NCI-H1105 (cell line): ENCODE measurements at regions not wholly inside any gene's neighbourhood (a gene's known extent, or its start where the extent isn't known, plus 50 kb on each side); places are given as distances from the start of the nearest gene placed in this dataset.

Experiments used
- DNase-seq: peaks from one replicate; lab custom pipeline; 2025; lab: John Stamatoyannopoulos, UW

GRCh38 chr13:29955137-29955650, 104.8 kb upstream of the UBL3 start:
- no peak for DNase-seq

GRCh38 chr13:29954082-29955028, 103.9 kb upstream of the UBL3 start:
- no peak for DNase-seq

- no peak for DNase-seq
Measured at GRCh38 chr13:29953542-29953941, 103.1 kb upstream of the UBL3 start.

GRCh38 chr13:29952245-29952644, 101.8 kb upstream of the UBL3 start:
- no peak for DNase-seq

- no peak for DNase-seq
Measured at GRCh38 chr13:29948791-29949190, 98.4 kb upstream of the UBL3 start.

- DNase-seq = no peak
Measured at GRCh38 chr13:29948244-29948643, 97.8 kb upstream of the UBL3 start.

- no peak for DNase-seq
Measured at GRCh38 chr13:29947839-29948238, 97.4 kb upstream of the UBL3 start.

GRCh38 chr13:29946093-29946492, 95.7 kb upstream of the UBL3 start:
- DNase-seq = no peak

- no peak for DNase-seq
Measured at GRCh38 chr13:29943686-29944085, 93.3 kb upstream of the UBL3 start.

GRCh38 chr13:29943273-29943672, 92.9 kb upstream of the UBL3 start:
- DNase-seq = no peak

- no peak for DNase-seq
Measured at GRCh38 chr13:29940715-29941114, 90.3 kb upstream of the UBL3 start.

GRCh38 chr13:29939158-29939557, 88.7 kb upstream of the UBL3 start:
- no peak for DNase-seq

GRCh38 chr13:29937841-29938240, 87.4 kb upstream of the UBL3 start:
- DNase-seq = no peak

- no peak for DNase-seq
Measured at GRCh38 chr13:29937379-29937778, 87.0 kb upstream of the UBL3 start.

- no peak for DNase-seq
Measured at GRCh38 chr13:29936956-29937355, 86.5 kb upstream of the UBL3 start.

- no peak for DNase-seq
Measured at GRCh38 chr13:29936051-29936813, 85.8 kb upstream of the UBL3 start.

GRCh38 chr13:29935309-29935981, 85.0 kb upstream of the UBL3 start:
- no peak for DNase-seq

GRCh38 chr13:29934531-29935308, 84.3 kb upstream of the UBL3 start:
- DNase-seq = no peak

GRCh38 chr13:29933401-29933800, 83.0 kb upstream of the UBL3 start:
- DNase-seq = no peak

GRCh38 chr13:29931696-29932095, 81.3 kb upstream of the UBL3 start:
- DNase-seq = no peak

- DNase-seq = no peak
Measured at GRCh38 chr13:29929062-29929847, 78.8 kb upstream of the UBL3 start.
